Right lobe of liver (tissue), 4 donors: ENCODE measurements at regions not wholly inside any gene's neighbourhood (a gene's known extent, or its start where the extent isn't known, plus 50 kb on each side); places are given as distances from the start of the nearest gene placed in this dataset.

Experiments
- POLR2A ChIP-seq: fragments of 450-650 bp; IDR thresholded peaks from one replicate; pipeline ENCODE4 v1.6.1; 2017; ENCODE audit warnings: antibody characterized with exemption, mild to moderate bottlenecking
- TF ChIP-seq, protein P1 (sequence below), 4 donors: fragments of 200-600 bp in 3 of 4; fragments of 450-650 bp in 1 of 4; IDR thresholded peaks; one replicate each; pipeline versions ENCODE4 v1.5.1 to v1.8.0; 2016 to 2022; ENCODE audit warnings: antibody characterized with exemption in 4 of 4, mild to moderate bottlenecking in 2 of 4
- donor health status: DM: no; HTN: no; CAD: no.
- donor health status: DM: no; HTN: no; CAD: no.
- donor health status: DM: no; HTN: yes; CAD: no.

DNA sequence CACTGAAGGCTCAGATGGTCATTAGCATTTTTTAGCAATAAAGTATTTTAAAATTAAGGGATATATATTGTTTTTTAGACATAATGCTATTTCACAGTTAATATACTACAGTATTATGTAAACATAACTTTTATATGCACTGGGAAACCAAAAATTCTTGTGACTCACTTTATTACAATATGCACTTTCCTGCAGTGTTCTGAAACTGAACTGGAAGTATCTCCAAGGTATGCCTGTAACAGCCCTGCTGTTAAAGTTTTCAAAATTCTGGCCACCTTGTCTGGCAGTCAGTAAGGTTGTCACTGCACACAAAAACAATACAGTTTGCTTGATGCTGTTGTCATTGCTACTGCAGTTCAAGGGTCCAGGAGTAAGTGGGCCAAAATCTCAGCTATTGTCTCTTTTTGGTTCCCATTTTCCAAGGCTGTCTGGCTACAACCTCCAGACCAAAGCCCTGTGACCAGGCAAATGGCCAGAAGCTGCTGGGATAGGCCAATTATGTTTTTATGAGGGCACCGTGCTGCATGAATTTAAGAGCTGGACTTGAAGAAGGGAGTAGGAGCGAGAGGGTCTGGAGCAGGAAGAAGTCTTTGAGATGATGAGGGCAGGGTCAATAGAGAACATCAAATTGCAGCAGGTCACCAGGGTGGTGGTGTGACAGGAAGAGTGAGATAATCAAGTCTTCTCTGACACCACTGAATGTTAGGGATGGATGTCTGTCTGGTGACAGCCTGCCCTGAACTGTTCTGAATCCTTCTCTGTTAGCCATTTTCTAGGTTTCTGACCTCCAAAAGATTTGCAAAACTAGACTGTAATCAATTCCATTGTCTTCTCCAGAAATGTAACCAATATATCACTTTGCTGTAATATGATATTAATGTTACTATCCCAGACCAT lies 82.3 kb upstream of the CACHD1 start:
- TF ChIP-seq, protein P1, sequence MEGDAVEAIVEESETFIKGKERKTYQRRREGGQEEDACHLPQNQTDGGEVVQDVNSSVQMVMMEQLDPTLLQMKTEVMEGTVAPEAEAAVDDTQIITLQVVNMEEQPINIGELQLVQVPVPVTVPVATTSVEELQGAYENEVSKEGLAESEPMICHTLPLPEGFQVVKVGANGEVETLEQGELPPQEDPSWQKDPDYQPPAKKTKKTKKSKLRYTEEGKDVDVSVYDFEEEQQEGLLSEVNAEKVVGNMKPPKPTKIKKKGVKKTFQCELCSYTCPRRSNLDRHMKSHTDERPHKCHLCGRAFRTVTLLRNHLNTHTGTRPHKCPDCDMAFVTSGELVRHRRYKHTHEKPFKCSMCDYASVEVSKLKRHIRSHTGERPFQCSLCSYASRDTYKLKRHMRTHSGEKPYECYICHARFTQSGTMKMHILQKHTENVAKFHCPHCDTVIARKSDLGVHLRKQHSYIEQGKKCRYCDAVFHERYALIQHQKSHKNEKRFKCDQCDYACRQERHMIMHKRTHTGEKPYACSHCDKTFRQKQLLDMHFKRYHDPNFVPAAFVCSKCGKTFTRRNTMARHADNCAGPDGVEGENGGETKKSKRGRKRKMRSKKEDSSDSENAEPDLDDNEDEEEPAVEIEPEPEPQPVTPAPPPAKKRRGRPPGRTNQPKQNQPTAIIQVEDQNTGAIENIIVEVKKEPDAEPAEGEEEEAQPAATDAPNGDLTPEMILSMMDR (IDR thresholded peaks at IDR 0.05): no peak
- no peak for TF ChIP-seq POLR2A
